ENCODE measurements at regions not wholly inside any gene's neighbourhood (a gene's known extent, or its start where the extent isn't known, plus 50 kb on each side); places are given as distances from the start of the nearest gene placed in this dataset.

DNA sequence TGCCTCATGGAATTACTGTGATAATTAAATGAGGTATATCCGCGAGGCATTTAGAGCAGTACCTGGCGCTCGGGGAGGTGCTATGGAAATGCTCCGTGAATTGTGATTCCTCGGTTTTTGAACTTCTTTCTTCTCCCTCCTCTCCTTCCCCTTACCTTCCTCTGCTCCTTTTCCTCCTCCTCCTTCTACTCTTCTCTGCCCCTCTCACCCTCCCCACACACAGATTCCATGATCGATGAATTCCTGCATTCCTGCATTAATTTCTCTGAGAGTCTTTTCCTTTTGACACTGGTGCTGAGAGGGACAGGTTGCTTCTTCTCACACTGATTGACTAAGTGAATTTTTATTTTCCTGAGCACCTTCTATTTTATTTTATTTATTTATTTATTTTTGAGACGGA lies 101.2 kb upstream of the RGMA start:
- no peaks in the 10 kb centered on the region for H3K9me3 ChIP-seq (ENCODE audit: low read length)
- H3K27me3 ChIP-seq (ENCODE audit: control insufficient read depth in 1 of 2, insufficient read depth in 2 of 2, low read length in 2 of 2) = no peaks in the 10 kb centered on the region
- no peaks in the 10 kb centered on the region for H3K4me1 ChIP-seq (ENCODE audit: insufficient read depth, low read length)
- no peak overlapping the region for H3K9ac ChIP-seq (ENCODE audit: low read length)
- H3K4me3 ChIP-seq (ENCODE audit: low read depth in 1 of 2, low read length in 2 of 2) = no peak overlapping the region
- H3K36me3 ChIP-seq (ENCODE audit: insufficient read depth, low read length) = no peaks in the 10 kb centered on the region
- no peak overlapping the region for H3K27ac ChIP-seq (ENCODE audit: low read depth, low read length)

DNA sequence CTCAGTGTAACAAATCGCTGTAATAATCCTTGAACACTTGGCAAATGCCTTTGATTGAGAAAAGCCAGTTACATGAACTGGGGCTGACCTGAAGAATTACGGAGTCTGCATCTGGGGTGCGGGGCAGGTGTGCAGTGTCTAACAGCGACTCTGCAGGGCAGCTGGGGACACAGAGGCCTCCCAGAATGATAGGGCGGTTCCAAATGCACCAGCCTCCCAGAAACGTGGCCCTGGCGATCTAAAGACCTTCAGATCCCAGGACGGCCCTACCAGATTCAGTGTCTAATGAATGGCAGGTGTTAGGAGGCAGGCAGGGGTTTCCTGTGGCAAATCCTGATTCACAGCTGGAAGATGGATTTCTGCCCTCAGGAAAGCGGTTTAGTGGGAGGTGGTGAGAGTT lies 100.5 kb upstream of the RGMA start:
- Histone ChIP-seq H3K9ac (ENCODE audit: low read length) (no peak overlapping the region), H3K4me3 (ENCODE audit: low read depth in 1 of 2, low read length in 2 of 2) (no peak overlapping the region), H3K27me3 (ENCODE audit: control insufficient read depth in 1 of 2, insufficient read depth in 2 of 2, low read length in 2 of 2) (no peaks in the 10 kb centered on the region), H3K4me1 (ENCODE audit: insufficient read depth, low read length) (no peaks in the 10 kb centered on the region), H3K27ac (ENCODE audit: low read depth, low read length) (no peak overlapping the region), H3K36me3 (ENCODE audit: insufficient read depth, low read length) (no peaks in the 10 kb centered on the region), H3K9me3 (ENCODE audit: low read length) (no peaks in the 10 kb centered on the region)

DNA sequence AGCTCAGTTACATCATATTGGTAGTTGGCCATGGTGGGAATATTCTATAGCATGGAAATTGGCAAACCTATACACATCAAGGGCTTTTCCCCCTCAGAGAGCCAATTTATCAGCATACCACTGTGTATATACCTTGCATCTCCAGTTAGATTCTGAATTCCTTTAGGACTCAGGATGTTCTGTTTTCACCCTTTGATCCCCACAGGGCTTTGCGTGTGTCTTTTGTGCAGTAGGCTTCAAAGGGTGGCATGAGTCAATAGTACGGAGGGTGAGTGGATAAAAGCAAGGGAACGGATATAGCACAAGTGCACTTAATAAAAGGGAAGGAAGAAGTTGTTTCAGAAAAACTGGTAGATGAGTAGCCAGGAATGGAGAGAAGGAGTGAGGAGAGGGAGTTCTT lies 99.2 kb upstream of the RGMA start:
- Histone ChIP-seq H3K27ac (ENCODE audit: low read depth, low read length) (no peak overlapping the region), H3K4me3 (ENCODE audit: low read depth in 1 of 2, low read length in 2 of 2) (no peak overlapping the region), H3K27me3 (ENCODE audit: control insufficient read depth in 1 of 2, insufficient read depth in 2 of 2, low read length in 2 of 2) (no peaks in the 10 kb centered on the region), H3K9me3 (ENCODE audit: low read length) (no peaks in the 10 kb centered on the region), H3K4me1 (ENCODE audit: insufficient read depth, low read length) (no peaks in the 10 kb centered on the region), H3K9ac (ENCODE audit: low read length) (no peak overlapping the region), H3K36me3 (ENCODE audit: insufficient read depth, low read length) (no peaks in the 10 kb centered on the region)

DNA sequence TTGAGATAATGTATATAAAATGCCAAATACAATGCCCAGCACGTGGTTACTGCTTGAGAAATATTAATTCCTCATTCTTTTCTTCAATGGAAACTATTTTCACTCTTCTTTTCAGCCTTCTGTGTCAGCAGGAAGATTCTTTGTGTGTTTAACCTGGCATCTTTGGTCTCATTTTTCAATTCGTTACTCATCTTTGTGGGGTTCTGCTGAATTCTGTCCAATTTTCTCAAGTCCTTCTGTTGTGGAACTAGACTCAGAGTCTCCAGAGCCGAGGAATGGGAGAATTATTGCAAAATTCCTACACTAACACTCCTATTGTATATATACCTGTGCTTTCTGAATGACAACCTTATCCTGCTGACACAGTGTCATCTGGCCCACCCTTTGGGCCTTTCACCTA lies 96.8 kb upstream of the RGMA start:
- Histone ChIP-seq H3K27me3 (ENCODE audit: control insufficient read depth in 1 of 2, insufficient read depth in 2 of 2, low read length in 2 of 2) (no peaks in the 10 kb centered on the region), H3K9ac (ENCODE audit: low read length) (no peak overlapping the region), H3K4me3 (ENCODE audit: low read depth in 1 of 2, low read length in 2 of 2) (no peak overlapping the region), H3K9me3 (ENCODE audit: low read length) (no peaks in the 10 kb centered on the region), H3K36me3 (ENCODE audit: insufficient read depth, low read length) (no peaks in the 10 kb centered on the region), H3K27ac (ENCODE audit: low read depth, low read length) (no peak overlapping the region), H3K4me1 (ENCODE audit: insufficient read depth, low read length) (no peaks in the 10 kb centered on the region)

DNA sequence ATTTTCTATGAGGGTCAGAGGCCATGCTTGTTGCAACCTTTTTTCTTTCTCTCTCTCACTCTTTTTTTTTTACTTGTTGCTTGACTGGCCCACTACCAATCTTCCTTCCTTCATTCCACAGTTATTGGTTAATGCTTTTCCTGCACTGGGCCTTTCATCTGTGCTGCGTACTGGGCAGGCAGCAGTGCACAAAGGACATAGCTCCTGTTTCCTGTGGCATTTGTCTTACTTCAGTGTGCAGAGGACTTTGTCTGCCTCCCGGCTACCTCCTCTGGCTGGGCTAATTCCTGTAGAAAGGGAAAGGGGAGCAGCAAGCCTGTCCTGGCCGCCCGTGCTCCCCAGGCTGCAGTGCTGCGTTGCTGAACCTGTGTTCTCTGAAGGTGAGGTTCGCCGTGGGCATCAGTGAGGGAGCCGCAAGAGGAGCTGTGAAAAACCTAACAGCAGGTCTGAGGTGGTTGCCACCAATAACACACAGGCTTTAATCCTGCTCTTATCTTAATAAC lies 93.7 kb upstream of the RGMA start:
- H3K27ac ChIP-seq (ENCODE audit: low read depth, low read length) = no peak overlapping the region
- no peaks in the 10 kb centered on the region for H3K27me3 ChIP-seq (ENCODE audit: control insufficient read depth in 1 of 2, insufficient read depth in 2 of 2, low read length in 2 of 2)
- peaks cover 6% of the 10 kb centered on the region for H3K4me1 ChIP-seq (ENCODE audit: insufficient read depth, low read length)
- no peak overlapping the region for H3K9ac ChIP-seq (ENCODE audit: low read length)
- no peak overlapping the region for H3K4me3 ChIP-seq (ENCODE audit: low read depth in 1 of 2, low read length in 2 of 2)
- no peaks in the 10 kb centered on the region for H3K36me3 ChIP-seq (ENCODE audit: insufficient read depth, low read length)
- H3K9me3 ChIP-seq (ENCODE audit: low read length) = no peaks in the 10 kb centered on the region

DNA sequence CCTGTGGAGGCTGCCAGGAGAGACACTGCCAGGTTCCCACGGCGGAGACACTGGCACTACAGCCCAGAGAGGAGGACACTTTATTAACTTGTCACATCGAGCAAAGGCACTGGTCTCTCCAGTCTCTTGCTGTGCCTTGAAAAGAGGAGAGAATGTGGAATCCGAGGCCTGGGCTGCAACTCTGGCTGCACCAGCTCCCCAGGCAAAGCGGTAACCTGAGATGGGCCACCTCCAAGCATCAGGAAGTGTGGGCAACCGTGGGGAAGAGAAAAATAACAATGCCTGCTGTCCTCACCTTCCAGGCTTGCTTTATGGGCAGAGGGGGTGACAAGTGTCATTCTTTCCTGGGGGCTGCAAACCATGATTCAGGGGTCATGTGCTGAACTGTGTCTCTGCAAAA lies 91.6 kb upstream of the RGMA start:
- Histone ChIP-seq H3K9me3 (ENCODE audit: low read length) (no peaks in the 10 kb centered on the region), H3K27ac (ENCODE audit: low read depth, low read length) (no peak overlapping the region), H3K36me3 (ENCODE audit: insufficient read depth, low read length) (no peaks in the 10 kb centered on the region), H3K9ac (ENCODE audit: low read length) (no peak overlapping the region), H3K4me3 (ENCODE audit: low read depth in 1 of 2, low read length in 2 of 2) (no peak overlapping the region), H3K4me1 (ENCODE audit: insufficient read depth, low read length) (peaks cover 6% of the 10 kb centered on the region), H3K27me3 (ENCODE audit: control insufficient read depth in 1 of 2, insufficient read depth in 2 of 2, low read length in 2 of 2) (no peaks in the 10 kb centered on the region)

DNA sequence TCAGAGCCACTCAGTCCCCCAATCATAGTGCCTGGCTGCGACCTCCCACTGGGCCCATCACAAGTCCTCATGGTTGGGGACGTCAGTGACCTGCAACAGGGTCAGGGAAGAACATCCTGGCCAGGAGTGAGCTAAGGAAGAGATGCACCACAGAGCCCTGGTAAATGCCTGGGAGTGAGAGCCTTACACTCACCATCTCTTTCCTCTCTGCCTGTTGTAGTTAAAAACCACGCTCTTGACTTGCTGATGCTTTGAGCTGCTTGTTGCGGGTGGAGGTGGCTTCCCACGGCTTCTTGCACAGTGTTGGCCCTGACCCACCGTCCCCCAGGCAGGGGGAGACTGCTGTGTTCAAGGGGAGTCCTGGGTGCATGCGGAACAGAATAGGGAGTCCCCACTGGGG lies 91.1 kb upstream of the RGMA start:
- Histone ChIP-seq H3K9me3 (ENCODE audit: low read length) (no peaks in the 10 kb centered on the region), H3K4me3 (ENCODE audit: low read depth in 1 of 2, low read length in 2 of 2) (no peak overlapping the region), H3K9ac (ENCODE audit: low read length) (no peak overlapping the region), H3K36me3 (ENCODE audit: insufficient read depth, low read length) (no peaks in the 10 kb centered on the region), H3K27ac (ENCODE audit: low read depth, low read length) (no peak overlapping the region), H3K27me3 (ENCODE audit: control insufficient read depth in 1 of 2, insufficient read depth in 2 of 2, low read length in 2 of 2) (no peaks in the 10 kb centered on the region), H3K4me1 (ENCODE audit: insufficient read depth, low read length) (peaks cover 6% of the 10 kb centered on the region)

- Histone ChIP-seq H3K9me3 (ENCODE audit: low read length) (no peaks in the 10 kb centered on the region), H3K27me3 (ENCODE audit: control insufficient read depth in 1 of 2, insufficient read depth in 2 of 2, low read length in 2 of 2) (no peaks in the 10 kb centered on the region), H3K4me1 (ENCODE audit: insufficient read depth, low read length) (peaks cover 6% of the 10 kb centered on the region), H3K4me3 (ENCODE audit: low read depth in 1 of 2, low read length in 2 of 2) (no peak overlapping the region), H3K36me3 (ENCODE audit: insufficient read depth, low read length) (no peaks in the 10 kb centered on the region), H3K27ac (ENCODE audit: low read depth, low read length) (no peak overlapping the region), H3K9ac (ENCODE audit: low read length) (no peak overlapping the region)
Measured at GRCh38 chr15:93179700-93180102, 90.7 kb upstream of the RGMA start.

GRCh38 chr15:93179072-93179471 lies 90.1 kb upstream of the RGMA start:
- H3K27ac ChIP-seq (ENCODE audit: low read depth, low read length) = no peak overlapping the region
- no peaks in the 10 kb centered on the region for H3K9me3 ChIP-seq (ENCODE audit: low read length)
- no peak overlapping the region for H3K4me3 ChIP-seq (ENCODE audit: low read depth in 1 of 2, low read length in 2 of 2)
- H3K4me1 ChIP-seq (ENCODE audit: insufficient read depth, low read length) = peaks cover 6% of the 10 kb centered on the region
- H3K36me3 ChIP-seq (ENCODE audit: insufficient read depth, low read length) = no peaks in the 10 kb centered on the region
- H3K9ac ChIP-seq (ENCODE audit: low read length) = no peak overlapping the region
- H3K27me3 ChIP-seq (ENCODE audit: control insufficient read depth in 1 of 2, insufficient read depth in 2 of 2, low read length in 2 of 2) = no peaks in the 10 kb centered on the region

DNA sequence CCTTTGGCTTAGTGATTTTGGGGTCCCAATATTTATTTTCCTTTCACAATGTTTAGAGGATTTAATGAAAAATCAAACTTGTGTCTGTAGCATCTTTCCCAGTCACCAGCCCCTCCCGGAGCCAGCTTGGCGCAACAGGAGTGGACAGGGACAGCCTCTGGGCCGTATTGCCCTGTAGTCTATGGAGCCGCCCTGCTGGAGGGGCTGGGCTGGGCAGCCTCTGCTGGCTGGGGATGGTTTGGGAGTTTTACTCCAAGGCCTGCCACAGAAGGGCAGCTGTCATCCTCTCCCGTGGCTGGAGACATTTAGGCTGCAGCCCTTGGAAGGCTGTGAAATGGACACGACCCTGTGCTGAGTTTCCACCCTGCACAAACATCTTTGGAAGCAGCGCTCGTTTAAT lies 89.4 kb upstream of the RGMA start:
- no peaks in the 10 kb centered on the region for H3K9me3 ChIP-seq (ENCODE audit: low read length)
- H3K36me3 ChIP-seq (ENCODE audit: insufficient read depth, low read length) = no peaks in the 10 kb centered on the region
- H3K27me3 ChIP-seq (ENCODE audit: control insufficient read depth in 1 of 2, insufficient read depth in 2 of 2, low read length in 2 of 2) = no peaks in the 10 kb centered on the region
- H3K9ac ChIP-seq (ENCODE audit: low read length) = no peak overlapping the region
- H3K4me1 ChIP-seq (ENCODE audit: insufficient read depth, low read length) = peaks cover 6% of the 10 kb centered on the region
- no peak overlapping the region for H3K4me3 ChIP-seq (ENCODE audit: low read depth in 1 of 2, low read length in 2 of 2)
- H3K27ac ChIP-seq (ENCODE audit: low read depth, low read length) = no peak overlapping the region

- Histone ChIP-seq H3K27ac (ENCODE audit: low read depth, low read length) (no peak overlapping the region), H3K27me3 (ENCODE audit: control insufficient read depth in 1 of 2, insufficient read depth in 2 of 2, low read length in 2 of 2) (no peaks in the 10 kb centered on the region), H3K36me3 (ENCODE audit: insufficient read depth, low read length) (no peaks in the 10 kb centered on the region), H3K9ac (ENCODE audit: low read length) (no peak overlapping the region), H3K4me1 (ENCODE audit: insufficient read depth, low read length) (peaks cover 6% of the 10 kb centered on the region), H3K9me3 (ENCODE audit: low read length) (no peaks in the 10 kb centered on the region), H3K4me3 (ENCODE audit: low read depth in 1 of 2, low read length in 2 of 2) (no peak overlapping the region)
Measured at GRCh38 chr15:93176065-93176464, 87.1 kb upstream of the RGMA start.

GRCh38 chr15:93174836-93175235 lies 85.8 kb upstream of the RGMA start:
- Histone ChIP-seq H3K36me3 (ENCODE audit: insufficient read depth, low read length) (no peaks in the 10 kb centered on the region), H3K27ac (ENCODE audit: low read depth, low read length) (no peak overlapping the region), H3K27me3 (ENCODE audit: control insufficient read depth in 1 of 2, insufficient read depth in 2 of 2, low read length in 2 of 2) (no peaks in the 10 kb centered on the region), H3K4me3 (ENCODE audit: low read depth in 1 of 2, low read length in 2 of 2) (no peak overlapping the region), H3K9ac (ENCODE audit: low read length) (no peak overlapping the region), H3K4me1 (ENCODE audit: insufficient read depth, low read length) (peaks cover 6% of the 10 kb centered on the region), H3K9me3 (ENCODE audit: low read length) (no peaks in the 10 kb centered on the region)

Measured in muscle layer of colon (tissue), 2 donors.